Prostate gland (tissue), 2 donors: ENCODE measurements at regions not wholly inside any gene's neighbourhood (a gene's known extent, or its start where the extent isn't known, plus 50 kb on each side); places are given as distances from the start of the nearest gene placed in this dataset.

Source experiments
- POLR2A ChIP-seq: fragments of 450-650 bp; IDR thresholded peaks from one replicate; pipeline ENCODE4 v1.6.1; 2016; ENCODE audit warnings: antibody characterized with exemption, mild to moderate bottlenecking
- TF ChIP-seq, protein P1 (sequence below), 4 experiments: fragments of 200-600 bp in 2 of 4; fragments of 450-650 bp in 2 of 4; sonication (generic) in 2 of 4; IDR thresholded peaks; 1 replicate in 3 of 4; 2 replicates in 1 of 4; pipeline ENCODE4 v1.5.1; 2016 to 2019; ENCODE audit warnings: antibody characterized with exemption in 4 of 4, mild to moderate bottlenecking in 2 of 4, moderate library complexity in 2 of 4

DNA sequence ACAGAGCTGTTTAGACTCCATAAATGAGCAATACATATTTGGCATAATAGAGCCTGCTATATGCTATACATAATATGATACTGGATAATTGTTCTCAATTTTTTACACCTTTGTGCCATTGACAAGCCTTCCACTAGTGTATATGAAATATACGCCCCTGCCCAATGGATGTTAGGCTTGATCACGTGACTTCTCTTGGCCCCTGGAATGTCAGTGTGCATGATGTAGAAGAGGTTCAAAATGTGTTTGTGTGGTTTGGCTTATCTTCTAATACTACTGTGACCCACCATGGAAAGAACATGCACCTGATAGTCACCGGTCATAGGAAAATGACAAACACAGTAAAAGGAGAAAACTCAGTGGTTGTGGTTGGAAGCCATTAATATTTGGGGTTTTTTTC lies 479.4 kb downstream of the PCDH20 start:
- TF ChIP-seq, protein P1, sequence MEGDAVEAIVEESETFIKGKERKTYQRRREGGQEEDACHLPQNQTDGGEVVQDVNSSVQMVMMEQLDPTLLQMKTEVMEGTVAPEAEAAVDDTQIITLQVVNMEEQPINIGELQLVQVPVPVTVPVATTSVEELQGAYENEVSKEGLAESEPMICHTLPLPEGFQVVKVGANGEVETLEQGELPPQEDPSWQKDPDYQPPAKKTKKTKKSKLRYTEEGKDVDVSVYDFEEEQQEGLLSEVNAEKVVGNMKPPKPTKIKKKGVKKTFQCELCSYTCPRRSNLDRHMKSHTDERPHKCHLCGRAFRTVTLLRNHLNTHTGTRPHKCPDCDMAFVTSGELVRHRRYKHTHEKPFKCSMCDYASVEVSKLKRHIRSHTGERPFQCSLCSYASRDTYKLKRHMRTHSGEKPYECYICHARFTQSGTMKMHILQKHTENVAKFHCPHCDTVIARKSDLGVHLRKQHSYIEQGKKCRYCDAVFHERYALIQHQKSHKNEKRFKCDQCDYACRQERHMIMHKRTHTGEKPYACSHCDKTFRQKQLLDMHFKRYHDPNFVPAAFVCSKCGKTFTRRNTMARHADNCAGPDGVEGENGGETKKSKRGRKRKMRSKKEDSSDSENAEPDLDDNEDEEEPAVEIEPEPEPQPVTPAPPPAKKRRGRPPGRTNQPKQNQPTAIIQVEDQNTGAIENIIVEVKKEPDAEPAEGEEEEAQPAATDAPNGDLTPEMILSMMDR (IDR thresholded peaks at IDR 0.05) = no peak
- TF ChIP-seq POLR2A = no peak
